Thoracic aorta (tissue), 2 donors: ENCODE measurements at regions not wholly inside any gene's neighbourhood (a gene's known extent, or its start where the extent isn't known, plus 50 kb on each side); places are given as distances from the start of the nearest gene placed in this dataset.

ENCODE experiments used
- ATAC-seq: fragments of 150-250 bp; one replicate; pipeline ENCODE4 v1.8.0; 2017; ENCODE audit warnings: low read depth; ENCODE audit not compliant: insufficient number of reproducible peaks, low FRiP score
- DNase-seq: peaks from one replicate; pipeline ENCODE4 v3.0.0-alpha.2; 2020; ENCODE audit warnings: low spot score
- H3K27ac ChIP-seq, 2 donors: fragments of 200-600 bp; sonication (generic); 1 replicate in 1 of 2; 2 replicates in 1 of 2; pipeline ENCODE4 v1.5.1; 2016; ENCODE audit warnings: mild to moderate bottlenecking in 2 of 2, moderate library complexity in 2 of 2
- H3K27me3 ChIP-seq: fragments of 200-600 bp; sonication (generic); replicated peaks from 2 replicates; pipeline ENCODE4 v1.6.0; 2016; ENCODE audit warnings: mild to moderate bottlenecking; ENCODE audit not compliant: insufficient read depth
- H3K36me3 ChIP-seq: fragments of 200-600 bp; sonication (generic); one replicate; pipeline ENCODE4 v1.5.1; 2016
- H3K4me1 ChIP-seq, 2 donors: fragments of 200-600 bp; sonication (generic); 1 replicate in 1 of 2; 2 replicates in 1 of 2; pipeline versions ENCODE4 v1.5.1 to v1.6.0; 2016; ENCODE audit warnings: low read depth in 2 of 2, mild to moderate bottlenecking in 1 of 2; ENCODE audit not compliant: control insufficient read depth in 1 of 2
- H3K4me3 ChIP-seq: fragments of 200-600 bp; sonication (generic); 2 replicates; pipeline ENCODE4 v1.5.1; 2016; ENCODE audit warnings: mild to moderate bottlenecking
- H3K9me3 ChIP-seq: fragments of 200-600 bp; sonication (generic); 2 replicates; pipeline ENCODE4 v1.5.1; 2016
- TF ChIP-seq, protein P1 (sequence below): fragments of 200-600 bp; sonication (generic); IDR thresholded peaks from one replicate; pipeline ENCODE4 v1.5.1; 2019; ENCODE audit warnings: antibody characterized with exemption

DNA sequence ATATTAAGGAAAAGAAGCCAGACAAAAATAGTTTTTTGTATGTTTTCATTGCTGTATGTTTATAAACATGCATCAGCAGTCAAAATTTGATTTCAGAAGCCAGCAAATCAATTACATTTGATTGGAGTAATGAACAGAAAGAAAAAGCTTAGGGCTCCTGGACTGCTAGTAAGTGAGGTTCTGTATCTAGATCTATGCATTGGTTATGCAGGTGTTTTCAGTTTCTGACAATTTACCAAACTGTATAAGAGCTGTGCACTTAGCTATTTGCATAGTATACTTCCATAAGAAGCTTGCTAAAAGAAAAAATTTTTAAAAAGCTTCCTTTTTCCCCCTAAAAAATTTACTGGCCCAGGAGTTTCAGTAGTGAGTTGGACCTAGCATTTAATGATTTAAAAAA, 881.6 kb downstream of the PCDH7 start:
- Histone ChIP-seq H3K36me3 (no peaks in the 10 kb centered on the region), H3K9me3 (no peaks in the 10 kb centered on the region), H3K4me1 (no peaks in the 10 kb centered on the region), H3K4me3 (no peak overlapping the region), H3K27ac (no peak overlapping the region), H3K27me3 (no peaks in the 10 kb centered on the region)
- ATAC-seq (no peak), DNase-seq (no peak)
- TF ChIP-seq, protein P1, sequence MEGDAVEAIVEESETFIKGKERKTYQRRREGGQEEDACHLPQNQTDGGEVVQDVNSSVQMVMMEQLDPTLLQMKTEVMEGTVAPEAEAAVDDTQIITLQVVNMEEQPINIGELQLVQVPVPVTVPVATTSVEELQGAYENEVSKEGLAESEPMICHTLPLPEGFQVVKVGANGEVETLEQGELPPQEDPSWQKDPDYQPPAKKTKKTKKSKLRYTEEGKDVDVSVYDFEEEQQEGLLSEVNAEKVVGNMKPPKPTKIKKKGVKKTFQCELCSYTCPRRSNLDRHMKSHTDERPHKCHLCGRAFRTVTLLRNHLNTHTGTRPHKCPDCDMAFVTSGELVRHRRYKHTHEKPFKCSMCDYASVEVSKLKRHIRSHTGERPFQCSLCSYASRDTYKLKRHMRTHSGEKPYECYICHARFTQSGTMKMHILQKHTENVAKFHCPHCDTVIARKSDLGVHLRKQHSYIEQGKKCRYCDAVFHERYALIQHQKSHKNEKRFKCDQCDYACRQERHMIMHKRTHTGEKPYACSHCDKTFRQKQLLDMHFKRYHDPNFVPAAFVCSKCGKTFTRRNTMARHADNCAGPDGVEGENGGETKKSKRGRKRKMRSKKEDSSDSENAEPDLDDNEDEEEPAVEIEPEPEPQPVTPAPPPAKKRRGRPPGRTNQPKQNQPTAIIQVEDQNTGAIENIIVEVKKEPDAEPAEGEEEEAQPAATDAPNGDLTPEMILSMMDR, result no peak

DNA sequence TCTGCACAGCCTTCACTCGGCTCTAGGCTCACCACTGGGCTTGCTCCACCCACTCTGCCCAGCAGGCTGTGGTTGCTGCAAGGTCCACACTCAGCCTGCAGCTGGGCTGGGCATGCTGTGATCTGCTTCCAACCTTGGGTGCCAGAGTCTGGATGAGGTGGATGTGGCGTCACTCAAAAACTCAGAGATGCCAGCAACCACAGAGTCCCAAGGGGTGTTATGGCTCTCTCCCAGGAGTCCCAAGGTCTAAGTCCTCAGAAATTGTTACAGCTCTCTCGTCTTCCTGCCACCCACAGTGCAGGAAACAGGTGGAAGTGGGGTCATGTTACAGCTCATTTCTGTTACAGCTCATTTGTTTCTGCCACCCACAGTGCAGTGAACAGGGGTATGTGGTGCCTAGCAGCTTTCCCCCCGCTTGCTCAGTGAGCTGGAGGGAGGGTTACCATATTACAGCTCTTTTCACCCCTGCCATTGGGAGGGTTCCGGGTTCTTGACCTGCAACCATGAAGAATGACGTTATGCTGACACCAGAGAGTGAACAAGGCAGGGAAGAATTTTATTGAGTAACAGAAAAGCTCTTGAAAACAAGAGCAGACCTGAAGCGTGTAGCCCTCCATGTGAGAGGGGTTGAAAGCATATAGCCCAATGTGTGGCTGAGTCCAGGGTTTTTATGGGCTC, 893.9 kb downstream of the PCDH7 start:
- Histone ChIP-seq H3K27ac (no peak overlapping the region), H3K9me3 (no peaks in the 10 kb centered on the region), H3K4me1 (no peaks in the 10 kb centered on the region), H3K27me3 (no peaks in the 10 kb centered on the region), H3K36me3 (no peaks in the 10 kb centered on the region), H3K4me3 (no peak overlapping the region)
- TF ChIP-seq, protein P1, result no peak
- ATAC-seq, result no peak
- DNase-seq, result no peak

DNA sequence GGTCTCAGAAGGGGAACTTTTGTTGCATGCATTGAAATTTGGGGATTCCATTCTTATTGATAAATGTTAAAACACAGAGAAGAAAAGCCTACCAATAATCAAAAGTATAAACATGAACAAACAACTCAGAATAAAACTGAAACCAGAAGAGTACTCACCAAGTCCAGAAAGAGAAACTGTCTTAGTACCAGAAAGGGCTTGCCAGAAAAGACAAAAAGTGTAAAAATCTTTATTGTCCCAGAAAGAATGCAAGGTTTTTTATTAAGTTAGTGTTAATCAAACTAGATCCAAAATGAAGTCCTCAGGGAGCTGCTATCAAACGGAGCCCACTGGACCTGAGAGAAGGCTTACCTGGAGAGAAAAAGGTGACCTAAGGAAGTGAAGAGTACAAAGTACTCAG, 897.5 kb downstream of the PCDH7 start:
- H3K9me3 ChIP-seq, result no peaks in the 10 kb centered on the region
- no peak overlapping the region for H3K4me3 ChIP-seq
- ATAC-seq (no peak), DNase-seq (no peak)
- H3K36me3 ChIP-seq, result no peaks in the 10 kb centered on the region
- H3K27ac ChIP-seq, result no peak overlapping the region
- TF ChIP-seq, protein P1, result no peak
- H3K27me3 ChIP-seq, result no peaks in the 10 kb centered on the region
- H3K4me1 ChIP-seq, result no peaks in the 10 kb centered on the region

DNA sequence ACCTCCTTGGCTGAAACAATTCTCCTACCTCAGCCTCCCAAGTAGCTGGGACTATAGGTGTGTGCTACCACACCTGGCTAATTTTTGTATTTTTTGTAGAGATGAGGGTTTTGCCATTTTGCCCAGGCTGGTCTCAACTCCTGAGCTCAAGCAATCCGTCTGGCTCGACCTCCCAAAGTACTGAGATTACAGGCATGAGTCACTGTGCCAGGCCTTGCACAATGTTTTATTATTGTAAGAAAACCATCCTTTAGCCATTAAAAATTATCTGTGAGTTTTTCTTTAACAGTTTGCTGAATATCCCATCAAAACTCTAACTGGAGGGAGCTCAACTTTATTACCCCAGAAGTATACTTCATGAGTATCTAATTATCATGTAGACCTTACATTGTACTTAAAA, 900.3 kb downstream of the PCDH7 start:
- no peak for DNase-seq
- ATAC-seq, result no peak
- Histone ChIP-seq H3K36me3 (no peaks in the 10 kb centered on the region), H3K4me1 (no peaks in the 10 kb centered on the region), H3K27ac (no peak overlapping the region), H3K4me3 (no peak overlapping the region), H3K27me3 (no peaks in the 10 kb centered on the region), H3K9me3 (no peaks in the 10 kb centered on the region)
- TF ChIP-seq, protein P1, result no peak

DNA sequence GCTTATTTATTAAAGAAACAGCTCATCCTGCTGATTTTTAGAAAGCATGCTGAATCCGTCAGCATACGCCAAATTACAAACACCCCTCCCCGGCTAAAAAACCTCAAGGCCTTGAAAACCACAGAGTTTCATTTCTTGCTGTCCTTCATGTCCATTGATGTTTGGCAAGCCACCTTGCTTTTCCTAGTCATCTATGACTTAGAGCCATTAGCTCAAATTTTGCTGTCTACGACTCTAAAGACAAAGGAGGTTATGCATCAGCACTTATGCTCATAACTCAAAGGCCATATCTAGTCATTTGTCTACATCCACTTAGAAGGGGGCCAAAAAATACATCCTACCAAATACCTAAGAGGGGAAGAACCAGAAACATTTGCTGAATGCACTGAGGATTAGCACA, 925.1 kb downstream of the PCDH7 start:
- H3K36me3 ChIP-seq, result no peaks in the 10 kb centered on the region

More for the DNA sequence above, 925.1 kb downstream of the PCDH7 start:
- ATAC-seq (no peak), DNase-seq (no peak)
- Histone ChIP-seq H3K4me3 (no peak overlapping the region), H3K27me3 (no peaks in the 10 kb centered on the region), H3K9me3 (no peaks in the 10 kb centered on the region), H3K4me1 (no peaks in the 10 kb centered on the region), H3K27ac (no peak overlapping the region)
- TF ChIP-seq, protein P1, result no peak
